HEK293T (cell line): ENCODE measurements at regions not wholly inside any gene's neighbourhood (a gene's known extent, or its start where the extent isn't known, plus 50 kb on each side); places are given as distances from the start of the nearest gene placed in this dataset.

Source experiments
- ARNT ChIP-seq: fragments of 450-650 bp; IDR thresholded peaks from 2 replicates; pipeline ENCODE4 v1.6.1; 2017; ENCODE audit warnings: mild to moderate bottlenecking
- BHLHE40 ChIP-seq: fragments of 450-650 bp; IDR thresholded peaks from 2 replicates; pipeline ENCODE4 v1.6.1; 2016; ENCODE audit warnings: mild to moderate bottlenecking, moderate library complexity, borderline replicate concordance
- FOXK2 ChIP-seq: fragments of 450-650 bp; IDR thresholded peaks from 2 replicates; pipeline ENCODE4 v1.6.1; 2016; ENCODE audit warnings: mild to moderate bottlenecking
- FOXM1 ChIP-seq: fragments of 450-650 bp; IDR thresholded peaks from 2 replicates; pipeline ENCODE4 v1.6.1; 2017; ENCODE audit warnings: mild to moderate bottlenecking, borderline replicate concordance
- HDGF ChIP-seq: fragments of 450-650 bp; IDR thresholded peaks from 2 replicates; pipeline ENCODE4 v1.6.1; 2017; ENCODE audit warnings: antibody characterized with exemption, borderline replicate concordance
- L3MBTL2 ChIP-seq: fragments of 450-650 bp; conservative IDR thresholded peaks from 2 replicates; pipeline ENCODE4 v1.6.1; 2016; ENCODE audit warnings: mild to moderate bottlenecking
- LEF1 ChIP-seq: fragments of 450-650 bp; IDR thresholded peaks from 2 replicates; pipeline ENCODE4 v1.6.1; 2017; ENCODE audit warnings: mild to moderate bottlenecking, borderline replicate concordance
- NFRKB ChIP-seq: fragments of 450-650 bp; IDR thresholded peaks from 2 replicates; pipeline ENCODE4 v1.6.1; 2016; ENCODE audit warnings: mild to moderate bottlenecking, moderate library complexity
- SP1 ChIP-seq: fragments of 450-650 bp; IDR thresholded peaks from 2 replicates; pipeline ENCODE4 v1.6.1; 2017
- SUZ12 ChIP-seq: fragments of 450-650 bp; IDR thresholded peaks from 2 replicates; pipeline ENCODE4 v1.6.1; 2016; ENCODE audit warnings: mild to moderate bottlenecking
- TARDBP ChIP-seq: fragments of 450-650 bp; IDR thresholded peaks from 2 replicates; pipeline ENCODE4 v1.6.1; 2016
- ZNF384 ChIP-seq: fragments of 450-650 bp; IDR thresholded peaks from 2 replicates; pipeline ENCODE4 v1.6.1; 2016
- TF ChIP-seq, protein P1 (sequence below): fragments of 450-650 bp; IDR thresholded peaks from 2 replicates; pipeline ENCODE4 v1.6.1; 2016

DNA sequence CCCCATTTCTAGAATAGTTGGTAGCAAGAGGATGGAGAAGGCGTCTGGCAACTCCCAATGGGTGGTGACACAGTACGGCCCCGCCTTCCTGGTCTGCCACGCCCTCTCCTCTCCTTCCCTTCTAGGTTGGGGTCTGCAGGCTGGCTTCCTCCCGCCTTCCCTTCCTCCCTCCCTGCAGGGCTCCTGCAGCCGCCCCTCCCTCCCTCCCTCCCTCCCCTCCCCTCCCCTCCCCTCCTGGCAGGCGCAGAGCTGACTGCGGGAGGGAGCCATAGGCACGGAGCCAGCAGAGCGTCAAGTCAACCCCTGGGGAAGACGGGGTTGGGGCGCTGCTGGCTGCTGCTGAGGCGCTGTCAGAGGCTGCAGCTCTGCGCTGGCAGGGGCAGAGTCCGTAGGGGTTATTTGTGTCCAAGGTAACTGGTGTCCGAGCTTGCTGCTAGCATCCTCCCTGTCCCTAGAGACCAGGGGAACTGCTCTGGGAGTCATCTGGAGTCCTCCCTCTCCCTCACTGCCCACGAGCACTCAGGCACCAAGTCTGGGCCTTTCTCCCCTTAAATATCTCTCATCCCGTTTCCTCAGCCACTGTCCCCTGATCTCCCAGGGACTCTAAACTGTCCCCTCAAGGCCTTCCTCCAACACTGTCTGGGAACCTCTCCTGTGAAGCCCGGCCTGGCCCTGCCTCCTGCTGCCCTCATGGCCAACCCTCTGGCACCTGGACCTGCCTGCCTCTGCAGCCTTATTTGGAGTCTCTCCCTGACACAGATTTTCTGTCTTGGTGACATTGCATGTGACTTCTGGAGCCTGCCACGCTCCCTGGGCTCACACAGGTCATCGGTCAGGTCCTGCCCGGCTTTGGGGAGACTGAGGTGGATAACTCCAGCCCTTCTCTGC is 57.4 kb upstream of the ACOT11 start:
- TF ChIP-seq L3MBTL2 (no peak), NFRKB (no peak), TARDBP (no peak), BHLHE40 (no peak), FOXM1 (no peak), LEF1 (no peak), SUZ12 (no peak), FOXK2 (no peak), ZNF384 (no peak), ARNT (no peak), HDGF (no peak), SP1 (no peak)
- TF ChIP-seq, protein P1, sequence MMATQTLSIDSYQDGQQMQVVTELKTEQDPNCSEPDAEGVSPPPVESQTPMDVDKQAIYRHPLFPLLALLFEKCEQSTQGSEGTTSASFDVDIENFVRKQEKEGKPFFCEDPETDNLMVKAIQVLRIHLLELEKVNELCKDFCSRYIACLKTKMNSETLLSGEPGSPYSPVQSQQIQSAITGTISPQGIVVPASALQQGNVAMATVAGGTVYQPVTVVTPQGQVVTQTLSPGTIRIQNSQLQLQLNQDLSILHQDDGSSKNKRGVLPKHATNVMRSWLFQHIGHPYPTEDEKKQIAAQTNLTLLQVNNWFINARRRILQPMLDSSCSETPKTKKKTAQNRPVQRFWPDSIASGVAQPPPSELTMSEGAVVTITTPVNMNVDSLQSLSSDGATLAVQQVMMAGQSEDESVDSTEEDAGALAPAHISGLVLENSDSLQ = no peak
